HG02610 (cell line): ENCODE measurements at regions not wholly inside any gene's neighbourhood (a gene's known extent, or its start where the extent isn't known, plus 50 kb on each side); places are given as distances from the start of the nearest gene placed in this dataset.

Source experiments
- ATAC-seq: cut with Tn5 transposase; IDR thresholded peaks from one replicate; pipeline ENCODE4 v1.9.1; 2021; ENCODE audit warnings: mild to moderate bottlenecking, moderate library complexity; ENCODE audit not compliant: unreplicated experiment

DNA sequence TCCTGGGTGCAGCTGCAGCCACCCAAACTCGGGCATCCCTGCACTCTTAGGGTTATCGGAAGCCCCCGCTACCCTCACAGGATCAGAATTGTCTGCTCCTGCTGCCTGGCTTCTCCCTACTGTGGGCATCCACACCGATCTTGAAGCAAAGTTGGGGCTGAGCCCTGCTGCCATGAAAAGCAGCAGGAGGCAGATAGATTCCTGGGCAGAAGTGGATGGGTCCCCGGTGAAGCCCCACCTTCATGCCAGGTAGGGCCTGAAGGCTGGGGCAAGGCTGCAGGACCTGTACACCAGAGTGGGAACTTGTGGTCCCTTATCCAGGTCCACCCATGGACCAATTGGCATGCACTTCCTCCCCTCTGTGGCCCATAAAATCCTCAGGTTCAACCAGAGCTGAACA is 922.6 kb upstream of the KCND2 start:
- no peak for ATAC-seq

DNA sequence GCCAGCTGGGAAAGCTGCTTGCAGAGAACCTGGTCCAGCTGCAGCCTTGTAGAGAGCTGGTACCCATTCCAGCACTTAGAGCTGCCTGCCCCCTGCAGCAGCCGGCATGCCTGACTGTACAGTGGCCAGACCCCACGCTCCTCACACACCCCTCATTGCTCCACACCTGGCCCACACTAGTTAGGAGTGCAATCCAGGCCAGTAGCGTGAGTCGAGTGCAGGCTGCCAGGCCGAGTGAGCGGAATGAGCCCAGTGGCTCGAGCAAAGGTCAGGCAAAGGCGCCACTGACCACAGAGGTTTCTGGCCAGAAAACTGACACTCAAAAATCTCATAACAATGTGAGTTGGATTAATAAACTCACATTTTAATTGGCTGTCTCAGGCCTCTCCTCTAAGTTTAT is 921.7 kb upstream of the KCND2 start:
- ATAC-seq = no peak

DNA sequence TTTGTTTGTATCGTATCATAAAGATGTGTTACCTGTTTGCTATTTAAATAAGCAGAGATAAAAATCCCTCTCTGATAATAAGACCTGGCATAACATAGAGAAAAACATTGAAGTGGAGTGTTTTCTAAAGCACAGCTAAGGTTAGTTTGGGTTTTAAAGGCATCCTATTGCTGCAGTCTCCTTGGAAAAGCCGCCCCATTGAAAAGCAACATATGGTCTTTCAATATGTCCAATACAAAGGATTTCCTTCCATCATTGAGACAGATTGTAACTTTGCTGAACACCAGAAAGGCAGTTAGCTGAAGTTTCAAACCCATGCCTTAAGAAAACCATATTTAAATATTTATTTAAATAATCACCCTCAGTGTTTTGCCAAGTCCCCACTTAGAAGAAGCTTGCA is 898.5 kb upstream of the KCND2 start:
- no peak for ATAC-seq

DNA sequence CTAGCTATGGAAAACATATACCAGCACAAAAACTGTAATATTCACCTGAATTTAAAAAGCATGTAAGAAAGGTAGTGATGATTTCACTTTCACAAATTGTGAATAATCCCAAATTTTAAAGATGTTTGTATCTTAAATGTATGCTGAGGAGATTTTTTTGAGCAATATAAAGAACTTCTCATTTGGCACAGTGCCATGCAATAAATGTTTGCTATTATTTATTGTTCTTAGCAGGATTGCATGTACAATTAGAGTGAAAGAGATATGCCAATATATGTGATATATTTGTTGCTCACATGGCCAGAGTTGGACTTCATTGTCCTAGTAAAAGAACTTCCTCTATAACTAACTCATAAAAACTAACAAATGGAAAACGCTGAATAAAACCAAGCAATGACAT is 895.1 kb upstream of the KCND2 start:
- no peak for ATAC-seq

DNA sequence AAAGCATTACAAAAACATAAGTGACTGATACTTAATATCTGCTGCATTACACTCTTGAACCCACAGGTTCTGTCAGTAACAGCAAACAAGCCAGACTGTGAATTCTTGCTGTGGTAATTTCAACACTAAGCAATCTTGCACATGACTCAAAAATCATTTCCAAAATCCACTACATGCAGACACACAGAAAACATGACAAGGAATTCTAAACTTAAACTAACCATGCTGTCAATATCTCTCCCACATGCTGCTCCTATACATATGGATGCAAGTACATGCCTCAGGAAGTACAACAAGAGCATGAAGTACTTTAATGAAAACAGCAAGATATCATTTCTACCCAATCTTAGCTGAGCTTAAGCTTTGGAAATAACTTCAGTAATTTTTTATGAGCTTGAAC is 890.2 kb upstream of the KCND2 start:
- ATAC-seq = no peak

DNA sequence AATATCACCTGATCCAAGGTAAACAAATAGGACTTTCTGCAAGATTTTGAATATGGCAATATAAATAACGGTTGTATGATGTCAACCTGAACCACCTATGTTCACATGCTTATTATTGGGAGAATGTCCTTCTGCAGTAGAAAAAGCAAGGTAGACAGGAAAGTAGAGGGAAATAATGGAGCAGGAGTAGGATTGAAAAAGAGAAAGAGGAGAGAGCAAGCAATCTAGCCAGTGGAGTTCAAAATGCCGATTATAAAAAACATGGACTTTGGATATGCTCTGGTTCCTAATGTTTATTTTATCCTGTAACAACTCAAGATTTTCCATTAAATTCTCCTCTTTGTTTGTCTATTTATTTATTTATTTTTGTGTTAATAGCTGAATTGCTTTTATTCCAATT is 878.0 kb upstream of the KCND2 start:
- no peak for ATAC-seq

DNA sequence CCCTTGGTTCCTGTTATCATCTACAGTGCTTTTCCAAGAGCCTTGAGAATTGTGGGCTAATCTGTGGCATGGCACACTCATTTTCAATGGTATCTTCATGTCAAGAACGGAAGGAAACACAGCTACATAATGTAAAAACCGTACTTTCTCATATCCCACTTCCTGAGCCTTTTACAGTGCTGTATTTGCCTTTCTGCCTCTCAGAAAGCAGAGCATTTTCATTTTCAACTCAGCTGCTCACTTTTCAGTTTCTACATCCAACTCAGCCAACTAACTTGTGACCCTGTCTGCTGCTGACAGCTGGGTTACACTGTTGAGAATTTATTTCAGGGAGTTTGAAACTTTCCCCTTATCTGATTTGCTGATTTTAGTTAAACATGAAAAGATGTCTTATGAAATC is 875.8 kb upstream of the KCND2 start:
- peak; percentile 91 for ATAC-seq

DNA sequence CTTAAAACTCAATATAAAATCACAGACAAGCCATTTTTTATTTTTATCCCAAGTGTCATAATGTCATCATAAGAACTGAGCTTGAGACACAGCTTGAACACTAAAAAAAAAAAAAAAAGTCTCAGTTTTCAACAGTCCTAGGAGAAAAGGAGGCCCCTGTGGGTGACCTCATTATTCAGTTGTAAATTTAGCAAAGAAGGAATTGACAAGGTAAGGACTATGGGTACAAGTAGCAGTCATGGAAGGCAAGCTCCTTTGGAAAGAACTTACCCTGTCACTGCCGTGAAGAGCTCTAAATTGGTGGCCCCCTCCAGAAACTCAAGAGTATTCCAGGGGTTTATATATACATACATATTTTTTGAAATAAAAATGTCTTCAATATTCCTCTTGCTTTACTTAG is 864.4 kb upstream of the KCND2 start:
- ATAC-seq = no peak

DNA sequence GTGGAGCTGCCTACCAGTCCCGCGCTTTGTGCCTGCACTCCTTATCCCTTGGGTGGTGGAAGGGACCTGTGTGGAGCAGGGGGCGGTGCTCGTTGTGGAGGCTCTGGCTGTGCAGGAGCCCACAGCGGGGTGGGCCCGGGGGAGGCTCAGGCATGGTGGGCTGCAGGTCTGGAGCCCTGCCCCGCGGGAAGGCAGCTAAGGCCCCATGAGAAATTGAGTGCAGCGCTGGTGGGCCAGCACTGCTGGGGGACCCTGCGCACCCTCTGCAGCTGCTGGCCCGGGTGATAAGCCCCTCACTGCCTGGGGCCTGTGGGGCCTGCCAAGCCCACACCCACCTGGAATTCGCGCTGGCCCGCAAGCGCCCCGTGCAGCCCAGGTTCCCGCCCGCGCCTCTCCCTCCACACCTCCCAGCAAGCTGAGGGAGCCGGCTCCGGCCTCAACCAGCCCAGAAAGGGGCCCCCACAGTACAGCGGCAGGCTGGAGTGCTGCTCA is 859.6 kb upstream of the KCND2 start:
- no peak for ATAC-seq

DNA sequence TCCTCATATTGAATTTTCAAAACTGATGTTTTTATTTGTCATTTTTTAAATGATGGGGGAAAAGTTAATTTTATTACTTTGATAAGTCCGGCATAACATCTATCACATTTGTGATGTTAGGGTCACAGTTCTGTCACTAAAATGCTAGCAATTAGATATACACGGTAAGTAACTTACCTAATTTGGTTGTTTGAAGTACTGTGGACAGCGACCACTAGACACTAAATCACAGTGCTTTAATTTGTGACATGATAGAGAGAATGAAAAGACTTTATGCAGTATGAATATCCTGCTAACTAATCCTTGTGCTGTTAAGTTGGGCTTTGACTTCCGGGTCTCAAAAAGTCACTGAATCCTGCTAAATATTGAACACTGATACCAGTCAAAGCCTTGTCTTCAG is 857.3 kb upstream of the KCND2 start:
- no peak for ATAC-seq

DNA sequence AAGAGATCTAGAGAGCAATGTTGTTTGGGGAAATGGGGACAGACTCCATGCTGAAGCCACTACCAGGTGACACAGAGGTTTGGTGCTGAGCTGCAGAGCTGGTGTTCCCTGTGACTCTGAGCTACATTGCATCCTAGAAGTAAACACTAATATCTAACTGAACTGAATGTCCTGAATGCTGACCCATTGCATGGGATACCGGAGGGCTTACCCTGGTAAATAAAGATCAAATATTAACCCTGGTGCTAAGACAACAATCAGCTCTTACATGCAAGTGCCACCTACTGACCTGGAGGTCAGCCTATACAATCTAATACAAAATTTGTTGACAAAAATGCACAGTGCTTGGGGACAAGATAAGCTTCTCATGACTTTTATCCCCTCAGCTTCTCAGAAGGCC is 851.3 kb upstream of the KCND2 start:
- ATAC-seq = no peak

DNA sequence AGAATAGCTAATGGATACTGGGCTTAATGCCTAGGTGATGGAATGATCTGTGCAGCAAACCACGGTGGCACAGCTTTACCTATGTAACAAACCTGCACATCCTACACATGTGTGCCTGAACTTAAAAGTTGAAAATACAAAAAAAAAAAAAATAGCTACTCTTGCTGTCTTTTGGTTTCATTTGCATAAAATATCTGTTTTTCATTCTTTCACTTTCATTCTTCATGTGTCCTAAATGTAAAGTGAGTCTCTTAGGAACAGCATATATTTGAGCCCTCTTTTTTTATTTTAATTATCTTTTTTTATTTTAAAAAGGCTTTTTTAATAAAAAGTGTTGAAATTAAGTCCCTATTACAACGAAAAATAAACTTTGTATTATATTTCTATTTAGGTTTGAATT is 836.1 kb upstream of the KCND2 start:
- ATAC-seq = no peak

DNA sequence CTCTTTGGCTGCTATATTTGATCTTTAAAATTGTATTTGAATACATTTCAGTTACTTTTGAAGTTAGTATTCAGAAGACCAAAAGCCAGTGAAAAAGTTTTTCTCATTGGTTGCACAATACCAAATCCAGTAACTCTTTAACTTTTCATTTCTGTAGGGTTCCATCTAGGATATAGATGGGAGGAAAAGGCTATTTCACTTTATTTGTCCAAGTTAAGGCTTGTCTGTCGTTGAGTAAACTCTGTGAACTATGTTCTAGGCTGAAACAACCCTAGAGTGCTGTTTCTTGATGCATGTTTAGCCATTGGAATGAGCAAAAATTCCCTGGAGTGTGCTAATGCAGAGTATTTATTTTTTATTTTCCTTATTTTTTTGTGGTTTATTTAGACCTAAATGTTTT is 834.7 kb upstream of the KCND2 start:
- no peak for ATAC-seq

DNA sequence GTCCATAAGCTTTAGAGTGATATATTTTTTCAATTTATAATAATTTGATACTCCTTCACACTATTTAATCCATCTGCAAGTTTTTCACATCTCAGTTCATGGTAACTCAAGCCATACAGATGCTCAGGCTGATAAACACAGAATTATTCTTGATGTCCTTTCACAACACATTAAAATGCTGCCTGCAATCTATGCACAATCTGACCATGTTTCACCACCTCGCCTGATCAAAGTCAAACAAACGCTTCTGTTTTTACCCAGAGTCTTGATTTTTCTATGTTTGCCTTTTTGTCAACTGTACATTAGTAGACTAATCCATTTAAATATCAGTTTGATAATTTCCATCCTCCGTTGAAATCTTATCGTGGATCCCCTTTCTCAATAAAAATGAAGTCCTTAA is 833.8 kb upstream of the KCND2 start:
- no peak for ATAC-seq

DNA sequence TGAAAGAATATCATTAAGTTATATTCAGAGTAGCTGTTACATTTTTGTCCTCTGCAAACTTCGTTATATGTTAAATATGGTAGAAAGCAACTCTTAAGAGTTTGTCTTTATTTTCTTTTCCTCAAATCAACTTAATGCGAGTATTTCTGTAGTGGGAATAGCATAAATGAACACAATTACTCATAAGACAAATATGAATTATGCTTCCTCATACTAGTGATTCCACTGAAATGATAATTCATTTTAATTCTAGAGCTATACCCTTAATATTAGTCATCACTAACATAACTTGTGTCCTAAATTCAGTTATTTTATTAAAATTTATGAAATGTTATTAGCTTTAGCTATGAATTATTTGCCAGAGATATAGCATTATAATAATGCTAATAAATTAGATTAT is 820.6 kb upstream of the KCND2 start:
- ATAC-seq = no peak

DNA sequence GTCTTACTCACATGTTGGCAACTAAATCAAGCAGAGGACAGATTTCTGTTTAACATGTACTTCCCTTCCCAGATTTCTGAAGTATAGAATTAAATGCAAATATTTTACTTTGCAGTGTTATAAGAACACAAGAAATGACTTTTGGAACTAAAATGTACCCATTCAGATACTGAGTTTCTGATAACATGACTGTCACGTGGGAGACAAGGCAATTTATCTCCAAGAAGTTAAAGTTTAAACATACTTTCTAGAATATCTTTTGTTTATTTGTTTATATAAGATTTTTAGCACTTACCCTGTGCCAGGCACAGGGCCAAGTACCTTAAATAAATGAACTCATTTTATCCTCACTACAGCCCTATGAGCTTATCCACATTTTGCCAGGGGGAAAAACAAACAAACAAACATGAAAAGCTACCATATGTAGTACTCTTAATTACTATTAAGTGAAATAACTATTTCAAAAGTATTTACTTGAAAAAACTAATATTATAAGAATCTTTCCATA is 807.1 kb upstream of the KCND2 start:
- ATAC-seq = no peak

DNA sequence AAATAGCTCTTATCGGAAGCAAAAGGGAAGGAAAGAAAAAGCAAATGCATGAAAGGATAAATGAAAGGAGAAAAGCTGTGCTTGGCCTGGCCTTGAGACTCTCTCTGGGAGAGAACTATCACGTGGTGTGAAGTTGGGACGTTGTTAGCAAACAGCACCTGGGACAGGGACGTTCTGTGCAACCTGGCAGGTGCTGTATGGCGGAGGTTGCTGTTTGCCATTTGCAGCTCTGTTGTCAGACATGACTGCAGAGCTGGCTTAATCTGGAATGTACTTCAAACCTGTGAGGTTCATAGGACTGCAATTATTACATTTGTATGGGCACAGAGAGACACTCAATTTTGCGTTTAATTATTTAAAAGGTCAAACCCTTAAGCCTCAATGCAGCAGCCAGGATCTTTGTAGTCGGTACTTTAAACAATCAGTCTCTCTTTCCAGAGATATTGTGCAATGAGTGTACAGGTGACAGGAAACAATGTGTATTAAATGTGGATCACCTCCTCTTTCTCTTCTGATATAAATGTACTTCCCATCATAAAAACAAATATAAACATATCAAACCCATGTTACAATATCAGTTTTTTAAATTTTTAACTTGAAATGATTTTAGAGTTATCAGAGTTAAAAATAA is 800.5 kb upstream of the KCND2 start:
- no peak for ATAC-seq

DNA sequence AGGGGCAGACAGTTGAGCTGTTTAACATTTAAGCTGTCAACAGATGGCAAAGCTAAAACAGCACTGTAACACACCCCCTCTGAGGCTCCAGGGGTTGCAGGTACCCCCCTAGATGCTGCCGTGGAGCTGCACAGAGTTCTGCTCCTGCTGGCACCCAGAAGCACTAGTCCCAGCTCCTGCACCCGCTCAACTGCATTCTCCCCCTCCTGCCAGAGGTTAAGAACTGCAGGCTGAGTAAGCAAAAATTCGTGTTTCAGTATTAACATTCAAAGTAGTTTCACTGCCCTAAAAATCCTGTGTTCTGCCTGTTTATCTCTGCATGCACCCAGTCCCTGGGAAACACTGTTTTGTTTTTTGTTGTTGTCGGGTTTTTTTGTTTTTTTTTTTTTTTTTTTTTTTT is 790.8 kb upstream of the KCND2 start:
- peak; percentile 99 for ATAC-seq

DNA sequence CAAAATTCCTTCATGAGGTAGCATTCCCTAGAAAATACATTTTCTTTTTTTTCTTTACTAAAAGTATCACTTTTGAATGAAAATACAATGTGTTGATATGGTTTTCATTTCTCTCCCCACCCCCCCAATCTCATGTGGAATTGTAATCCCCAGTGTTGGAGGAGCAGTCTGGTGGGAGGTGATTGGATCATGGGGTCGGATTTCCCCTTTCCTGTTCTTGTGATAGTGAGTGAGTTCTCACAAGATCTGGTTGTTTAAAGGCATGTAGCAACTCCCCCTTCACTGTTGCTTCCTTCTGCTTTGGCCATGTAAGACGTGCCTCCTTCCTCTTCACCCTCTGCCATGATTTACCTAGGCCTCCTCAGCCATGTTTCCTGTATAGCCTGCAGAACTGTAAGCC is 790.3 kb upstream of the KCND2 start:
- no peak for ATAC-seq

DNA sequence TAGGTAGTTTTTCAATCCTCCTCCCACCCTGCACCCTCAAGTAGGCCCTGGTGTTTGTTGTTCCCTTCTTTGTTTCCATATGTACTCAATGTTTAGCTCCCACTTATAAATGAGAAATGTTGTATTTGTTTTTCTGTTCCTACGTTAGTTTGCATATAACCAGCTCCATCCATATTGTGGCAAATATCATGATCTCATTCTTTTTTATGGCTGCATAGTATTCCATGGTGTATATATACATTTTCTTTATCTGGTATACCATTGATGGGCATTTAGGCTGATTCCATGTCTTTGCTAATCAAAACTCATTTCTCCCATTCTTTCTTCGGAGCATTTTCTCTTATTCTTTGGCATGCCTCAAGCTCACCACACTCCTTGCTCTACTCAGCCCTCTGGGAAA is 789.6 kb upstream of the KCND2 start:
- ATAC-seq = no peak

DNA sequence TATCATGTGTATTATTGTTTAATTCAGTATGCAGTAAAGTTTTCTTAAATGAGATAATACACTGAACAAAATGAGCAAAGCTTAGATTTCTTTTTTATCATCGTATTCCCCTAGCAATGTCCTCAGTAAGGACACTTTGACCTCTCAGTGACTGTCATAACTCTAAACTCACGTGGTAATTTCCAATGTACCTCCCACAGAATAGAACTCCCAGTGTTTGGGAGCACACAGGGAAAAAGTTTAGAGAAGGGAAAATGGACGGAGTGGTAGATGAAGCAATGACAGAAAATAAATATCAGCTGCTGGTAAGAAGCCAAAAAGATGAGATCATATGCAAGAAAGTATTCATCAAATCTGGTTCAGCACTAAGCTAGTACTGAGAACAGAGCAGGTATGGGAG is 758.6 kb upstream of the KCND2 start:
- no peak for ATAC-seq

DNA sequence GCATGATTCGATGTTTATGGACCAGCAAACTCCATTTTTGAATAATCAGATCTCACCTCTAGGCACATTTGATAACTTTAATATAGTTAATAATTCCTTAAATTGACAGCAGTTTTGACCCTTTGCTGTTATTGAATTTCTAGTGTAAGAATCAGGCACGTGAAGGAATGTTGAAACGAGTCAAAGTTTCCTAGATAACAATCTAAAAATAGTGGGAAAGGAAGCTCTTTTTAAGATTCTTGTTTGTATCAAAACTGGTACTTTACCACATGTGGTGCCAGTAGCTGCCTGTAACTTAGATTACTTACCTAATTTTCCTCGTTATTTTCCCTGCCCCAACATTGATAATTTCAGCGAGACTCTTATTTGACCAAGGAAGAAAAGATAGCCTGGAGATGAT is 757.8 kb upstream of the KCND2 start:
- ATAC-seq = no peak

DNA sequence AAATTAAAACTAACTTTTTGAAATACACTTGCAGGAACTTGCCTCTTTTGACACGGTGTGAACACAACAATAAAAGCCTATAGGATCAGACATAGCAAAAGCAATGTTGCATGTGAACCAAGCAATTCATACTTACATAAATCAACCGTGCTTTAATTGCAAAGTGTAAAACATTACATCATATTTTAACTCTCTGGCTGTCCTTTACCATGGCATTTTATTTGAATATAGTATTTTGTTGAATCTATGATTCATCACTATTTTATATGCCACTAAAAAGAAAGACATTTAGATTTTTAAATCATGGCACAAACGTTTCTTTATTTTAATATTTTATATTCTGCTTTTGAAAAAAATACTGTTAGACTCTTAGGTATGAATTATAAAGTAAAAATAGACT is 757.0 kb upstream of the KCND2 start:
- no peak for ATAC-seq
